ENCODE measurements at regions not wholly inside any gene's neighbourhood (a gene's known extent, or its start where the extent isn't known, plus 50 kb on each side); places are given as distances from the start of the nearest gene placed in this dataset.

- Histone ChIP-seq H2AFZ (ENCODE audit: low read length) (no peak overlapping the region), H3K36me3 (ENCODE audit: insufficient read depth, low read length) (no peaks in the 10 kb centered on the region), H3K4me3 (ENCODE audit: low read depth, low read length, poor library complexity, severe bottlenecking) (no peak overlapping the region), H3F3A (ENCODE audit: insufficient read depth, low read length) (no peaks in the 10 kb centered on the region), H4K20me1 (ENCODE audit: insufficient read depth, low read length) (no peaks in the 10 kb centered on the region), H3K9me2 (ENCODE audit: low read depth, low read length) (no peaks in the 10 kb centered on the region), H3K9me3 (ENCODE audit: low read length) (no peaks in the 10 kb centered on the region), H3K27me3 (ENCODE audit: insufficient read depth, low read length) (no peaks in the 10 kb centered on the region), H3K4me2 (ENCODE audit: low read length) (no peak overlapping the region), H3K4me1 (ENCODE audit: insufficient read depth, low read length, severe bottlenecking) (no peaks in the 10 kb centered on the region), H3K9ac (ENCODE audit: low read length) (no peak overlapping the region), H3K79me2 (ENCODE audit: insufficient read depth, low read length) (no peaks in the 10 kb centered on the region), H3K27ac (ENCODE audit: low read depth, low read length, poor library complexity, severe bottlenecking) (no peak overlapping the region)
- TF ChIP-seq EZH2 (IDR thresholded peaks at IDR 0.05; ENCODE audit: borderline replicate concordance, low read length): no peak
Observed at GRCh38 chr18:34457761-34458160, 233.0 kb upstream of the NOL4 start.

GRCh38 chr18:34458410-34458977, 233.8 kb upstream of the NOL4 start:
- no peak overlapping the region for H3K4me2 ChIP-seq (ENCODE audit: low read length)
- no peaks in the 10 kb centered on the region for H3K36me3 ChIP-seq (ENCODE audit: insufficient read depth, low read length)
- H3K9me3 ChIP-seq (ENCODE audit: low read length): no peaks in the 10 kb centered on the region
- H3K27ac ChIP-seq (ENCODE audit: low read depth, low read length, poor library complexity, severe bottlenecking): no peak overlapping the region
- no peak for TF ChIP-seq CTCF (IDR thresholded peaks at IDR 0.05; ENCODE audit: low read length)
- no peaks in the 10 kb centered on the region for H3K4me1 ChIP-seq (ENCODE audit: insufficient read depth, low read length, severe bottlenecking)
- H3F3A ChIP-seq (ENCODE audit: insufficient read depth, low read length): no peaks in the 10 kb centered on the region
- no peaks in the 10 kb centered on the region for H3K79me2 ChIP-seq (ENCODE audit: insufficient read depth, low read length)
- no peak overlapping the region for H3K4me3 ChIP-seq (ENCODE audit: low read depth, low read length, poor library complexity, severe bottlenecking)
- no peaks in the 10 kb centered on the region for H3K9me2 ChIP-seq (ENCODE audit: low read depth, low read length)
- H2AFZ ChIP-seq (ENCODE audit: low read length): no peak overlapping the region
- H3K27me3 ChIP-seq (ENCODE audit: insufficient read depth, low read length): no peaks in the 10 kb centered on the region
- no peaks in the 10 kb centered on the region for H4K20me1 ChIP-seq (ENCODE audit: insufficient read depth, low read length)
- no peak overlapping the region for H3K9ac ChIP-seq (ENCODE audit: low read length)

- Histone ChIP-seq H3F3A (ENCODE audit: insufficient read depth, low read length) (no peaks in the 10 kb centered on the region), H3K4me1 (ENCODE audit: insufficient read depth, low read length, severe bottlenecking) (no peaks in the 10 kb centered on the region), H3K27ac (ENCODE audit: low read depth, low read length, poor library complexity, severe bottlenecking) (no peak overlapping the region), H3K4me2 (ENCODE audit: low read length) (no peak overlapping the region), H4K20me1 (ENCODE audit: insufficient read depth, low read length) (no peaks in the 10 kb centered on the region), H3K9me2 (ENCODE audit: low read depth, low read length) (no peaks in the 10 kb centered on the region), H3K4me3 (ENCODE audit: low read depth, low read length, poor library complexity, severe bottlenecking) (no peak overlapping the region), H3K79me2 (ENCODE audit: insufficient read depth, low read length) (no peaks in the 10 kb centered on the region), H3K9me3 (ENCODE audit: low read length) (no peaks in the 10 kb centered on the region), H3K9ac (ENCODE audit: low read length) (no peak overlapping the region), H2AFZ (ENCODE audit: low read length) (no peak overlapping the region), H3K36me3 (ENCODE audit: insufficient read depth, low read length) (no peaks in the 10 kb centered on the region), H3K27me3 (ENCODE audit: insufficient read depth, low read length) (no peaks in the 10 kb centered on the region)
- TF ChIP-seq EZH2 (IDR thresholded peaks at IDR 0.05; ENCODE audit: borderline replicate concordance, low read length): no peak
- TF ChIP-seq CTCF (IDR thresholded peaks at IDR 0.05; ENCODE audit: low read length): no peak
Observed at GRCh38 chr18:34461266-34461665, 236.6 kb upstream of the NOL4 start.

- Histone ChIP-seq H3K36me3 (ENCODE audit: insufficient read depth, low read length) (no peaks in the 10 kb centered on the region), H3K9me3 (ENCODE audit: low read length) (no peaks in the 10 kb centered on the region), H3F3A (ENCODE audit: insufficient read depth, low read length) (no peaks in the 10 kb centered on the region), H4K20me1 (ENCODE audit: insufficient read depth, low read length) (no peaks in the 10 kb centered on the region), H3K4me3 (ENCODE audit: low read depth, low read length, poor library complexity, severe bottlenecking) (no peak overlapping the region), H3K9ac (ENCODE audit: low read length) (no peak overlapping the region), H3K4me2 (ENCODE audit: low read length) (no peak overlapping the region), H2AFZ (ENCODE audit: low read length) (no peak overlapping the region), H3K9me2 (ENCODE audit: low read depth, low read length) (no peaks in the 10 kb centered on the region), H3K27ac (ENCODE audit: low read depth, low read length, poor library complexity, severe bottlenecking) (no peak overlapping the region), H3K4me1 (ENCODE audit: insufficient read depth, low read length, severe bottlenecking) (no peaks in the 10 kb centered on the region), H3K79me2 (ENCODE audit: insufficient read depth, low read length) (no peaks in the 10 kb centered on the region), H3K27me3 (ENCODE audit: insufficient read depth, low read length) (no peaks in the 10 kb centered on the region)
- TF ChIP-seq CTCF (IDR thresholded peaks at IDR 0.05; ENCODE audit: low read length) (no peak), EZH2 (IDR thresholded peaks at IDR 0.05; ENCODE audit: borderline replicate concordance, low read length) (no peak)
Observed at GRCh38 chr18:34467058-34467457, 242.3 kb upstream of the NOL4 start.
